K562 (cell line): ENCODE measurements at regions not wholly inside any gene's neighbourhood (a gene's known extent, or its start where the extent isn't known, plus 50 kb on each side); places are given as distances from the start of the nearest gene placed in this dataset.

Experiments
- ATAC-seq: fragments of 200-7000 bp; cut with Tn5 transposase; 3 replicates; pipeline ENCODE4 v1.9.1; 2020; ENCODE audit warnings: moderate library complexity
- BruUV-seq: library from RNA; stranded (reverse); fragments of 400-500 nt; replicated peaks from 2 replicates; lab custom pipeline; 2021; lab: Mats Ljungman, UMichigan
- CTCF ChIA-PET: fragments of 300-600 bp; formaldehyde crosslinking; extraction: SDS; loops from one replicate; lab custom pipeline; 2021; ENCODE audit warnings: low intra/inter-chr PET ratio; lab: Yijun Ruan, JAX
- POLR2A ChIA-PET: fragments of 300-600, 350-650 bp; sonication (Branson Sonifier 250); formaldehyde crosslinking; extraction: SDS; loops from one replicate; lab custom pipeline; 2021; ENCODE audit warnings: antibody characterized with exemption, inconsistent platforms; lab: Yijun Ruan, JAX
- DNase-seq, 4 experiments: peaks; one replicate each; pipeline versions ENCODE4 v3.0.0 to v3.0.0-alpha.2; 2011 to 2018; ENCODE audit warnings: low spot score in 3 of 4, mixed read lengths in 3 of 4; ENCODE audit errors: extremely low read depth in 1 of 4
- FAIRE-seq: peaks from 2 replicates; lab custom pipeline; 2011; peaks lifted over from hg19 to GRCh38; lab: Jason Lieb, UNC
- H2AFZ ChIP-seq: 2 replicates; pipeline ENCODE4 v1.6.0; 2011; ENCODE audit warnings: low read depth, low read length, control low read depth, inconsistent platforms
- H3K27ac ChIP-seq: fragments of 200-600 bp; 3 replicates; pipeline ENCODE4 v1.8.0; 2011; ENCODE audit warnings: low read depth, mild to moderate bottlenecking, control low read depth, inconsistent platforms, low read length, moderate library complexity, mixed read lengths; ENCODE audit errors: extremely low read depth
- H3K27me3 ChIP-seq, 2 experiments: fragments of 300-600 bp in 1 of 2; 2 replicates in 1 of 2; 3 replicates in 1 of 2; pipeline versions ENCODE4 v1.6.0 to v1.8.0; 2011; ENCODE audit warnings: inconsistent platforms in 2 of 2, low read length in 2 of 2, mild to moderate bottlenecking in 1 of 2, mixed read lengths in 1 of 2, moderate library complexity in 1 of 2; ENCODE audit not compliant: control insufficient read depth in 2 of 2, insufficient read depth in 2 of 2
- H3K36me3 ChIP-seq: fragments of 300-600 bp; 3 replicates; pipeline ENCODE4 v1.8.0; 2011; ENCODE audit warnings: mild to moderate bottlenecking, low read length, inconsistent platforms; ENCODE audit not compliant: control insufficient read depth, insufficient read depth
- H3K4me1 ChIP-seq, 2 experiments: fragments of 200-600 bp in 1 of 2; replicated peaks in 1 of 2; 2 replicates in 1 of 2; 3 replicates in 1 of 2; pipeline versions ENCODE4 v1.5.1 to v1.8.0; 2011; ENCODE audit warnings: inconsistent platforms in 2 of 2, low read length in 2 of 2, mild to moderate bottlenecking in 1 of 2, mixed read lengths in 1 of 2, moderate library complexity in 1 of 2; ENCODE audit not compliant: control insufficient read depth in 2 of 2, insufficient read depth in 2 of 2
- H3K4me2 ChIP-seq: 2 replicates; pipeline ENCODE4 v1.6.1; 2011; ENCODE audit warnings: low read length, control low read depth, inconsistent platforms, mixed read lengths; ENCODE audit not compliant: insufficient read depth
- H3K4me3 ChIP-seq: fragments of 200-600 bp; sonication (generic), shearing (Covaris generic); 2 replicates; pipeline ENCODE4 v1.5.1; 2016; ENCODE audit warnings: control low read depth, inconsistent platforms
- H3K79me2 ChIP-seq: fragments of 200-600 bp; 3 replicates; pipeline ENCODE4 v1.8.0; 2011; ENCODE audit warnings: low read length, inconsistent platforms; ENCODE audit not compliant: control insufficient read depth, insufficient read depth
- H3K9ac ChIP-seq, 2 experiments: 2 replicates each; pipeline versions ENCODE4 v1.6.0 to v1.6.1; 2011; ENCODE audit warnings: low read depth in 2 of 2, low read length in 2 of 2, control low read depth in 1 of 2, inconsistent platforms in 1 of 2, mild to moderate bottlenecking in 1 of 2, mixed read lengths in 1 of 2; ENCODE audit not compliant: insufficient read depth in 1 of 2
- H3K9me1 ChIP-seq: one replicate; pipeline ENCODE4 v1.6.0; 2011; ENCODE audit warnings: inconsistent platforms, mild to moderate bottlenecking, low read length, moderate library complexity; ENCODE audit not compliant: control insufficient read depth, insufficient read depth
- H3K9me3 ChIP-seq: replicated peaks from 2 replicates; pipeline ENCODE4 v1.5.1; 2011; ENCODE audit warnings: low read depth, low read length, inconsistent platforms; ENCODE audit not compliant: control insufficient read depth, insufficient read depth
- H4K20me1 ChIP-seq: replicated peaks from 2 replicates; pipeline ENCODE4 v1.6.1; 2011; ENCODE audit warnings: low read length, inconsistent platforms, mixed read lengths; ENCODE audit not compliant: control insufficient read depth, insufficient read depth
- ATF6 ChIP-seq: sonication (generic); formaldehyde crosslinking; IDR thresholded peaks from 2 replicates; pipeline ENCODE4 v1.4.0; 2020; ENCODE audit warnings: mild to moderate bottlenecking, missing genetic modification reagents
- BRCA1 ChIP-seq, 2 experiments: fragments of 450-650 bp in 1 of 2; sonication (generic) in 1 of 2; formaldehyde crosslinking in 1 of 2; IDR thresholded peaks; 2 replicates each; pipeline versions ENCODE4 v1.5.0 to v1.6.1; 2017 to 2020; ENCODE audit warnings: mild to moderate bottlenecking in 1 of 2, missing genetic modification reagents in 1 of 2
- CBX2 ChIP-seq: fragments of 200-600 bp; sonication (generic); IDR thresholded peaks from one replicate; pipeline ENCODE4 v1.6.1; 2012; ENCODE audit warnings: mild to moderate bottlenecking, low read length, inconsistent platforms; ENCODE audit not compliant: insufficient read depth, poor library complexity, severe bottlenecking
- IRF2 ChIP-seq: sonication (generic); formaldehyde crosslinking; IDR thresholded peaks from 2 replicates; pipeline ENCODE4 v1.8.1; 2022; ENCODE audit warnings: mild to moderate bottlenecking, missing genetic modification reagents
- NR1H2 ChIP-seq: sonication (generic); formaldehyde crosslinking; IDR thresholded peaks from 2 replicates; pipeline ENCODE4 v1.4.0; 2020; ENCODE audit warnings: mild to moderate bottlenecking, missing genetic modification reagents
- NRF1 ChIP-seq, 2 experiments: fragments of 450-650 bp; IDR thresholded peaks in 1 of 2; conservative IDR thresholded peaks in 1 of 2; 2 replicates each; pipeline ENCODE4 v1.6.1; 2014; ENCODE audit warnings: mild to moderate bottlenecking in 2 of 2
- POLR2G ChIP-seq: fragments of 200-400 bp; formaldehyde crosslinking; IDR thresholded peaks from 2 replicates; pipeline ENCODE4 v1.6.1; 2017; ENCODE audit warnings: low read depth, mild to moderate bottlenecking, antibody characterized with exemption, low read length, moderate library complexity
- PRMT5 ChIP-seq: sonication (generic); formaldehyde crosslinking; IDR thresholded peaks from 2 replicates; pipeline ENCODE4 v1.5.0; 2020; ENCODE audit warnings: missing genetic modification reagents
- RAD51 ChIP-seq: fragments of 450-650 bp; IDR thresholded peaks from 2 replicates; pipeline ENCODE4 v1.7.1; 2016; ENCODE audit warnings: low read depth, mild to moderate bottlenecking, borderline replicate concordance
- RBFOX2 ChIP-seq: fragments of 200-400 bp; formaldehyde crosslinking; IDR thresholded peaks from 2 replicates; pipeline ENCODE4 v1.6.1; 2017; ENCODE audit warnings: low read depth, mild to moderate bottlenecking, low read length, moderate library complexity
- SETDB1 ChIP-seq: IDR thresholded peaks from one replicate; pipeline ENCODE4 v1.6.1; 2012; ENCODE audit warnings: low read length, control low read depth, inconsistent platforms
- TAF7 ChIP-seq: fragments of 450-650 bp; IDR thresholded peaks from 2 replicates; pipeline ENCODE4 v1.6.1; 2016; ENCODE audit warnings: missing genetic modification characterization, missing compliant biosample characterization
- USF2 ChIP-seq: sonication (generic); formaldehyde crosslinking; IDR thresholded peaks from 2 replicates; pipeline ENCODE4 v1.5.0; 2020; ENCODE audit warnings: missing genetic modification reagents
- ZNF277 ChIP-seq: fragments of 250-450 bp; sonication (Bioruptor Pico); IDR thresholded peaks from 2 replicates; pipeline ENCODE4 v1.8.0; 2022; ENCODE audit warnings: inconsistent platforms, mild to moderate bottlenecking, moderate library complexity, borderline replicate concordance
- ZNF696 ChIP-seq: fragments of 250-450 bp; sonication (Bioruptor Pico); conservative IDR thresholded peaks from 2 replicates; pipeline ENCODE4 v1.4.0; 2020; ENCODE audit warnings: mild to moderate bottlenecking, moderate library complexity
- WGBS: fragments of 100-300 bp; shearing (Covaris generic); methylation state at CpG from one replicate; pipeline ENCODE4 v1.1.6; 2016; ENCODE audit warnings: low coverage, mixed read lengths; ENCODE audit not compliant: insufficient coverage; ENCODE audit errors: missing lambda C conversion rate; 5-methylcytosine and 5-hydroxymethylcytosine counted together
- in situ Hi-C: fragments of 300-500 bp; cut with MboI; formaldehyde crosslinking; loops from 4 replicates; pipeline ENCODE4 v1.15.0; 2018; ENCODE audit warnings: inconsistent platforms, mixed read lengths
- intact Hi-C: fragments of 100-400 bp; cut with micrococcal nuclease; formaldehyde crosslinking; loops from 2 replicates; pipeline ENCODE4 v1.14.2; 2022

- no peak for TF ChIP-seq ATF6 (CRISPR knock-in tag)
- no peak for TF ChIP-seq USF2 (CRISPR knock-in tag)
- no peak for TF ChIP-seq NR1H2 (CRISPR knock-in tag)
- TF ChIP-seq ZNF277 (CRISPR knock-in tag), result no peak
- no peak for TF ChIP-seq PRMT5
Measured at GRCh38 chr4:159541143-159541542, 438.3 kb downstream of the RAPGEF2 start (continued).

- H3K4me2 ChIP-seq, result no peak overlapping the region
- ATAC-seq (no peak), FAIRE-seq (no peak), DNase-seq (no peak)
- H3K9ac ChIP-seq, result no peak overlapping the region
- H2AFZ ChIP-seq, result no peak overlapping the region
- H3K4me3 ChIP-seq, result no peak overlapping the region
- H3K36me3 ChIP-seq, result no peaks in the 10 kb centered on the region
- intact Hi-C loops, result no loop called here
- no peaks in the 10 kb centered on the region for H3K79me2 ChIP-seq
- BruUV-seq, result no TSS peak
- no peaks in the 10 kb centered on the region for H3K9me3 ChIP-seq
- H3K27me3 ChIP-seq, result no peaks in the 10 kb centered on the region; a peak in 1 of 5 replicates
- WGBS, result 0% methylated on average over 1 of the region's 1 CpG
- no peaks in the 10 kb centered on the region for H3K4me1 ChIP-seq
- no peaks in the 10 kb centered on the region for H3K9me1 ChIP-seq
- ChIA-PET CTCF (no interaction called here), POLR2A (no interaction called here)
- H3K27ac ChIP-seq, result no peak overlapping the region
- in situ Hi-C loops, result no loop called here
- no peaks in the 10 kb centered on the region for H4K20me1 ChIP-seq
- TF ChIP-seq IRF2 (CRISPR knock-in tag) (no peak), BRCA1 (IDR thresholded peaks at IDR 0.05) (no peak), BRCA1 (CRISPR knock-in tag; IDR thresholded peaks at IDR 0.05) (no peak), RBFOX2 (no peak), TAF7 (tag) (no peak), PRMT5 (no peak), NRF1 (conservative IDR thresholded peaks at IDR 0.05 in 1 of 2, IDR thresholded peaks at IDR 0.05 in 1 of 2) (no peak), SETDB1 (no peak), POLR2G (no peak), ZNF696 (no peak), RAD51 (no peak), ATF6 (CRISPR knock-in tag) (no peak), CBX2 (no peak)
Measured at GRCh38 chr4:159542296-159542695, 439.4 kb downstream of the RAPGEF2 start.
